CD14-positive monocyte (primary cell): ENCODE measurements at regions not wholly inside any gene's neighbourhood (a gene's known extent, or its start where the extent isn't known, plus 50 kb on each side); places are given as distances from the start of the nearest gene placed in this dataset.

Experiments used
- DNase-seq, 3 donors: peaks; one replicate each; pipeline ENCODE4 v3.0.0-alpha.2; 2011 to 2022
- H2AFZ ChIP-seq: 2 replicates; pipeline ENCODE4 v1.6.0; 2012; ENCODE audit warnings: mild to moderate bottlenecking, low read depth, low read length, inconsistent platforms; ENCODE audit not compliant: insufficient read depth, poor library complexity, severe bottlenecking
- H3K27ac ChIP-seq, 2 donors: 1 replicate in 1 of 2; 2 replicates in 1 of 2; pipeline ENCODE4 v1.5.1; 2012 to 2013; ENCODE audit warnings: low read length in 2 of 2, control low read depth in 1 of 2, inconsistent platforms in 1 of 2, low read depth in 1 of 2, mild to moderate bottlenecking in 1 of 2
- H3K27me3 ChIP-seq, 2 donors: one replicate each; pipeline versions ENCODE4 v1.6.0 to v1.6.1; 2011 to 2013; ENCODE audit warnings: low read length in 2 of 2; ENCODE audit not compliant: control insufficient read depth in 2 of 2, insufficient read depth in 2 of 2
- H3K36me3 ChIP-seq, 2 donors: replicated peaks in 1 of 2; 1 replicate in 1 of 2; 2 replicates in 1 of 2; pipeline versions ENCODE4 v1.5.1 to v1.6.1; 2012 to 2013; ENCODE audit warnings: low read length in 2 of 2, control low read depth in 1 of 2, inconsistent platforms in 1 of 2, mild to moderate bottlenecking in 1 of 2; ENCODE audit not compliant: insufficient read depth in 2 of 2, control insufficient read depth in 1 of 2
- H3K4me1 ChIP-seq, 2 donors: 1 replicate in 1 of 2; 2 replicates in 1 of 2; pipeline versions ENCODE4 v1.5.1 to v1.6.1; 2012 to 2013; ENCODE audit warnings: low read length in 2 of 2, control low read depth in 1 of 2, inconsistent platforms in 1 of 2, mild to moderate bottlenecking in 1 of 2, moderate library complexity in 1 of 2; ENCODE audit not compliant: insufficient read depth in 2 of 2, control insufficient read depth in 1 of 2
- H3K4me2 ChIP-seq: replicated peaks from 2 replicates; pipeline ENCODE3; 2012; ENCODE audit warnings: low read length, moderate library complexity, mild to moderate bottlenecking; ENCODE audit not compliant: poor library complexity, severe bottlenecking; ENCODE audit errors: extremely low read depth
- H3K4me3 ChIP-seq, 3 experiments: fragments of 200-600 bp in 1 of 3; sonication (generic) in 1 of 3; replicated peaks in 1 of 3; 1 replicate in 2 of 3; 2 replicates in 1 of 3; pipeline ENCODE4 v1.5.1; 2011 to 2013; ENCODE audit warnings: low read length in 3 of 3, mild to moderate bottlenecking in 3 of 3, control low read depth in 2 of 3, low read depth in 2 of 3, inconsistent platforms in 1 of 3, moderate library complexity in 1 of 3
- H3K79me2 ChIP-seq: 2 replicates; pipeline ENCODE4 v1.6.0; 2012; ENCODE audit warnings: mild to moderate bottlenecking, control low read depth, inconsistent platforms, low read length, moderate library complexity; ENCODE audit not compliant: insufficient read depth
- H3K9ac ChIP-seq: 2 replicates; pipeline ENCODE4 v1.6.0; 2017; ENCODE audit warnings: low read length, mild to moderate bottlenecking; ENCODE audit not compliant: insufficient read depth, poor library complexity, severe bottlenecking
- H3K9me3 ChIP-seq, 2 donors: replicated peaks in 1 of 2; 1 replicate in 1 of 2; 2 replicates in 1 of 2; pipeline versions ENCODE4 v1.5.1 to v1.6.1; 2012 to 2013; ENCODE audit warnings: low read length in 2 of 2, control low read depth in 1 of 2; ENCODE audit not compliant: control insufficient read depth in 1 of 2, insufficient read depth in 1 of 2
- H4K20me1 ChIP-seq: 2 replicates; pipeline ENCODE4 v1.6.0; 2012; ENCODE audit warnings: mild to moderate bottlenecking, low read length, control low read depth, moderate library complexity; ENCODE audit not compliant: insufficient read depth
- H3K27ac Mint-ChIP-seq, 7 donors: one replicate each; pipeline ENCODE4 v1.8.0; 2020; ENCODE audit warnings: mild to moderate bottlenecking in 7 of 7, mixed read lengths in 7 of 7, moderate library complexity in 6 of 7, inconsistent platforms in 2 of 7
- H3K27me3 Mint-ChIP-seq, 3 donors: one replicate each; pipeline ENCODE4 v1.8.0; 2021 to 2022; ENCODE audit warnings: low read depth in 3 of 3, mild to moderate bottlenecking in 3 of 3, mixed read lengths in 3 of 3, moderate library complexity in 3 of 3, inconsistent platforms in 1 of 3
- H3K36me3 Mint-ChIP-seq, 2 donors: one replicate each; pipeline ENCODE4 v1.8.0; 2020; ENCODE audit warnings: mixed read lengths in 2 of 2, inconsistent platforms in 1 of 2, mild to moderate bottlenecking in 1 of 2
- H3K4me1 Mint-ChIP-seq: one replicate; pipeline ENCODE4 v1.8.0; 2020; ENCODE audit warnings: mild to moderate bottlenecking, mixed read lengths
- H3K4me3 Mint-ChIP-seq, 2 donors: one replicate each; pipeline ENCODE4 v1.8.0; 2020; ENCODE audit warnings: mild to moderate bottlenecking in 2 of 2, mixed read lengths in 2 of 2, moderate library complexity in 1 of 2
- H3K9me3 Mint-ChIP-seq, 7 donors: one replicate each; pipeline ENCODE4 v1.8.0; 2020 to 2022; ENCODE audit warnings: mixed read lengths in 7 of 7, mild to moderate bottlenecking in 6 of 7, moderate library complexity in 6 of 7, inconsistent platforms in 2 of 7
- CTCF ChIP-seq: fragments of 200-600 bp; IDR thresholded peaks from one replicate; pipeline ENCODE4 v1.8.0; 2022; ENCODE audit warnings: antibody characterized with exemption, mild to moderate bottlenecking
- WGBS: methylation state at CpG from one replicate; pipeline ENCODE4 v1.1.5; 2013; ENCODE audit warnings: missing lambda C conversion rate; ENCODE audit not compliant: insufficient coverage; 5-methylcytosine and 5-hydroxymethylcytosine counted together
- intact Hi-C, 2 donors: fragments of 100-400 bp; cut with micrococcal nuclease; formaldehyde crosslinking; loops; one replicate each; pipeline versions ENCODE4 v1.15.0 to v1.15.1; 2023

DNA sequence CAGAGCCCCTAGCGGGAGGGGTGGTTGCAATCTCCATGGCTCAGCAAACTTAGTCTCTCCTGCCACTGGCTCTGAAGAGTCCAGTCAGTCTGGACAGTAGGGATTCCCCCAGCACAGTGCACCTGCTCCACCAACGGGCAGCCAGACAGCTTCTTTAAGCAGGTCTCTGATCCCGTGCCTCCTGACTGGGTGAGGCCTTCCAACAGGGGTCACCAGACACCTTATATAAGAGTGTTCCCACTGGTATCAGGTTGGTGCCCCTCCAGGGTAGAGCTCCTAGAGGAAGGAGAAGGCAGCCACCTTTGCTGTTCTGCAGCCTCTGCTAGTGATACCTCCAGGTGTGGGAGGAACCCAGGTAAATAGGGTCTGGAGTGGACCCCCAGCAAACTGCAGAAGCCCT, 1393.4 kb downstream of the STIM2 start:
- H3K27ac Mint-ChIP-seq: no peak overlapping the region
- H3K27ac ChIP-seq: no peak overlapping the region
- peaks cover 7 to 10% of the 10 kb centered on the region in 2 donors for H3K9me3 ChIP-seq
- no peak overlapping the region for H3K4me3 ChIP-seq
- H2AFZ ChIP-seq: no peak overlapping the region
- no peaks in the 10 kb centered on the region for H3K36me3 ChIP-seq
- no peaks in the 10 kb centered on the region for H3K36me3 Mint-ChIP-seq
- TF ChIP-seq CTCF: no peak
- no peaks in the 10 kb centered on the region for H3K79me2 ChIP-seq
- 96% methylated on average over 3 of the region's 3 CpGs for WGBS
- peaks cover 0 to 20% (median 4%) of the 10 kb centered on the region in 7 donors for H3K9me3 Mint-ChIP-seq
- no peak overlapping the region for H3K9ac ChIP-seq
- no peak for DNase-seq
- H3K4me1 Mint-ChIP-seq: no peaks in the 10 kb centered on the region
- intact Hi-C loops: no loop called here
- no peaks in the 10 kb centered on the region for H3K4me1 ChIP-seq
- H3K27me3 ChIP-seq: no peaks in the 10 kb centered on the region
- no peak overlapping the region for H3K4me3 Mint-ChIP-seq
- H3K27me3 Mint-ChIP-seq: peaks cover 0 to 3% (median 0%) of the 10 kb centered on the region in 3 donors
- H3K4me2 ChIP-seq: no peak overlapping the region
- no peaks in the 10 kb centered on the region for H4K20me1 ChIP-seq

GRCh38 chr4:28256295-28256694, 1395.7 kb downstream of the STIM2 start:
- DNase-seq: no peak
- no peak overlapping the region for H3K4me3 ChIP-seq
- H3K9ac ChIP-seq: no peak overlapping the region
- no peaks in the 10 kb centered on the region for H3K36me3 Mint-ChIP-seq
- no peak overlapping the region for H3K4me2 ChIP-seq
- H3K4me3 Mint-ChIP-seq: no peak overlapping the region
- H3K27me3 Mint-ChIP-seq: peaks cover 0 to 3% (median 0%) of the 10 kb centered on the region in 3 donors
- peaks cover 7 to 10% of the 10 kb centered on the region in 2 donors for H3K9me3 ChIP-seq
- TF ChIP-seq CTCF: no peak
- peaks cover 0 to 18% (median 4%) of the 10 kb centered on the region in 7 donors for H3K9me3 Mint-ChIP-seq
- no peaks in the 10 kb centered on the region for H3K4me1 ChIP-seq
- no peak overlapping the region for H2AFZ ChIP-seq
- intact Hi-C loops: no loop called here
- no peaks in the 10 kb centered on the region for H3K36me3 ChIP-seq
- H3K27ac ChIP-seq: no peak overlapping the region
- H3K4me1 Mint-ChIP-seq: no peaks in the 10 kb centered on the region
- WGBS: no CpG with 5 or more reads among the region's 1 CpG
- no peak overlapping the region for H3K27ac Mint-ChIP-seq
- H3K27me3 ChIP-seq: no peaks in the 10 kb centered on the region
- no peaks in the 10 kb centered on the region for H4K20me1 ChIP-seq
- no peaks in the 10 kb centered on the region for H3K79me2 ChIP-seq
